AG08396 (cell line): ENCODE measurements at regions not wholly inside any gene's neighbourhood (a gene's known extent, or its start where the extent isn't known, plus 50 kb on each side); places are given as distances from the start of the nearest gene placed in this dataset.

Experiments
- DNase-seq: peaks from one replicate; pipeline ENCODE4 v3.0.0; 2012; ENCODE audit warnings: low spot score, mixed read lengths

DNA sequence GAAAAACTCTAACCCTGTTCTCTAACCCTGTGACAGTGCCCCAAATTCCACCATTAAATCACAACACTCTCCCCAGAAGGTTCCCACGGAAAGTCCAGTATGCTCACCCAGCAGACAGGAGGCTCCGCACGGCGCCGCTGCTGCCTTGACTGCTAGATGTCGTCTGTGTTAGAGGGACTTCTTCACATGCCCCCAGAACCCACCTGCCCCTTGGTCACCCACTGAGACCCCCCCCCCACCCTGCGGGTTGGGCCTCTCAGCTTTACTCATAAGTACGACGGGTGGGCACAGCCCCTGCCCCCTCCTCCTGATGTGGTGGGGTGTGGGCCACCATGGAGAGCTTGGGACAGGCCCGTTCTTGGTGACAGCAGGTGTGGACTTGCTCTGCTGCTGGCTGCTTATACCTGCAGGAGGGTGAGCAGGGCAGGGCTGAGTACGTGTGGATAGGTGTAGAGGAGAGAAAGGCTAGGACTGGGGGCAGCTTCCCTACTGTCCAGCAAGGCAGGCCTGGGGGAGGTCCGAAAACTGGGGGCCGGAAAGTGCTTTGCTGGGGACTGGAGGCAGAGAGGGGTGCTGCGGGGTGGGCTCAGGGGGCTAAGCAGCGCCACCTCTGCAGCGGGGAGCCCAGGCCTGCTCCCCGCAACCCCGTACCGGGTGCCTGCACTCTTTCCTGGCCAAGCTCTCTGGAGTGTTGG lies 57.5 kb upstream of the OLFM1 start:
- no peak for DNase-seq

DNA sequence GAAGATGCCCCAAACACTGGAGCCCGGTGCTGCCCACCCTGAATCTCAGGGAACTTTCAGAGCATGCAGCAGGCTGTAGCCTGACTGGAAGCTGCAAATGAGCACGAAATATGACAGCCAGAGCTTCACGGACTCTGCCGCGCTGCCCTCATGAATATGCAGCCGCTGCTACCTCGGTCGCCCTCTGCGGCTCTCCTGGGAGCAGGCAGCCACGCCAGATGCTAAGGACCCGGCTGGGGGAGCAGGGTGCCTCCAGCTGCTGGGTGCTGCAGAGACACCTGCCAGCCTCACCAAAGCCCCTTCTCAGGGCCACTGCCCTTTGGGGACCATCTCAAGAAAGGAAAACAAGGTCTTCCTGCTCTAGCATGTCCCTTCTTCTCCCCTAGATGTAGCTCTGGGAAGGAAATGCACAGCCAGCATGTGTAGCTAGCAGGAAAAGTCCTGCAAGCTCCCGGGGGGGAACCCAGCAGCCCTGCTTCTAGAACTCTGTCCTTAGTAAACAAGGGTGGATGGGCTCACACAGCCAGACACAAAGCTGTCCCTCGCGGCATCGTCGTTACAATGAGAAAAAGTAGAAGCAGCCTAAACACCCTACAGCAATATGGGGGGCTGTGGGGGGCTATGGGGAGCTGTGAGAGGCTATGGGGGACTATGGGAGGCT lies 56.8 kb upstream of the OLFM1 start:
- DNase-seq = no peak

DNA sequence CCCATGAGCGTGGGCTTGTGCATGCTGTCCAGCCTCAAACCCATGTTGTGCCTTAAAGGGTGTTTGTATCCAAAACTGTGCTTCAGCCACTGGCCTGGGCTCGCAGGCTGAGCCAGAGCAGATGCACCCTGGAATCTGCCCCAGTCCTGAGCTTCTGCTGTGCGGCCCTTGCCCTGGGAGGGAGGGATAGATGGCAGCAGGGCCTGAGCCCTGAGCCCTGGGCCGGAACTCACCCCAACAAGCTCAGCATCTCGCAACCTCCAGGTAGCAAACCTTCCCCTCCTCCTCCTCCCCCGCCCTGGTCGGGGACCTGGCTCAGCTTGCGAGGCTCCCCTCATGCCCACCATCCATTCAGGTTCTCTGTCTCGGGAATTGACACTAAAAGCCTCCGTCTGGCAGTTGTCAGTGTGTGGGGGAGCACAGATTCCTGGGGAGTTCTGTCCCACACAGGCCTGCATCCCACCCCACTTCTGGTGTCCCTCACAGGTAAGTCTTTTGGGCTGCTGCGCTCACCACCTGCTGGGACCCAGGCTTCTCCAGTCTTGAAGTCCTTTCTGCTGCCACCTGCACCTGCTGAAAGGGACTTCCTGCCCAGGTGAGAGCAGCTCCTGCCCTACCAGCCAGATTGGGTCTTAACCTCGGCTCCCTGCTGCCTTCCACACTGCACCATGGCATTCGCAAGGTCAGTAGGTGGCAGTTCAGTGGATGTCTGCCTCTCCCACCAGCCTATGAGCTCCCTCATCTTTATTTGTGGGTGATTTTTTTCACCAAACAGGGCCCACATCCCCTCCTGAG lies 55.2 kb upstream of the OLFM1 start:
- DNase-seq = no peak

DNA sequence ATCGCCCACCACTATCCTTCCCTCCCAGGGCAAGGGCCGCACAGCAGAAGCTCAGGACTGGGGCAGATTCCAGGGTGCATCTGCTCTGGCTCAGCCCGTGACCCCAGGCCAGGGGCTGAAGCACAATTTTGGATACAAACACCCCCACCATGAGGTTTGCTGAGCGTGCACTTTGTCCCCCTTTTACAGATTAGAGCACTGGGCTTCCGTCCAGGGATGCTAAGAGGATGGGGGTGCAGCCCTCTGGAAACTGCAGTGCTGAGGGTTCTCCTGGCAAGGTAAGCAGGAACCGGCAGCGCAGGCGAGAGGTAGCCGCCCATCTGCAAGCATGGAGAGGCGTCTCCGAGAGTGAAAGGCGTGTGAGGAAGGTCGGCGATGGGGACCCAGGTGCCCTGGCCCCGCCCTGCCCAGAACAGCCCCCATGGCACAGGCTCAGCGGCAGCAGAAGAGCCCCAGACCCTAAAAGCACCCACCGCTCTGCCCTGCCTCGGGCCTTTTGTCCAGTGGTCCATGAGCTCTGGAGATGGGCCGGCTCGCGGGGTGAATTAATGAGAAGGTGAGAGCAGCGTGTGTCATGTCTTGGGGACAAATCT lies 54.5 kb upstream of the OLFM1 start:
- no peak for DNase-seq

DNA sequence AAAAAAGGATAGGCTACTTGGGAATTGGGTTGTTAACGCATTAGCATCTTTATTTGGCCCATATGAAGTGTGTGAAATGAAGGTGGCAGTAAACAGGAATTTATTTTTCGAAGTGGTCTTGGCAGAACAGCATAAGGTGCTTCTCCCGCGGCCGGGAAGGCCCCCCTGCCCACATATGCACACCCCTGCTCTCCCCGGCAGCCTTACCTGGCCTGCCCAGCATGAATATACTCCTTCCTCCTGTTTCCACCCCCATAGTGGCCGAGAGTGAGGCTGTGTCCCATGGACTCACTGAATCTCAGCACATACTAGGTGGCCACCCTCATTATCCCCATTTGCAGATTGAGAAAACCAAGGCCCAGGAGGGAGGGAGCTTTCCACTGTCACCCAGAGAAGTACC lies 54.0 kb upstream of the OLFM1 start:
- DNase-seq = no peak

DNA sequence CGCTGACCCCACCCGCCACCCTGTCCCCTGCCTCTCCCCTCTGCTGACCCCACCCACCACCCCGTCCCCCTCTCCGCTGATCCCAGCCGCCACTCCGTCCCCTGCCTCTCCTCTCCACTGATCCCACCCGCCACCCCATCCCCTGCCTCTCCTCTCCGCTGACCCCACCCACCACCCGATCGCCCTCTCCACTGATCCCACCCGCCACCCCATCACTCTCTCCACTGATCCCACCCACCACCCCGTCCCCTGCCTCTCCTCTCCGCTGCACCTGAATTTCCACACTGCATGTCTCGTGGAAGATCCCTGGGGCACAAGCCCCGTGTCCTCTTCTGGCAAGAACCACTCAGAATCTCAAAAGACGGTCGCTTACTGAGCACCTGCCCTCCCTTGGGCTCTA lies 53.4 kb upstream of the OLFM1 start:
- DNase-seq = no peak

DNA sequence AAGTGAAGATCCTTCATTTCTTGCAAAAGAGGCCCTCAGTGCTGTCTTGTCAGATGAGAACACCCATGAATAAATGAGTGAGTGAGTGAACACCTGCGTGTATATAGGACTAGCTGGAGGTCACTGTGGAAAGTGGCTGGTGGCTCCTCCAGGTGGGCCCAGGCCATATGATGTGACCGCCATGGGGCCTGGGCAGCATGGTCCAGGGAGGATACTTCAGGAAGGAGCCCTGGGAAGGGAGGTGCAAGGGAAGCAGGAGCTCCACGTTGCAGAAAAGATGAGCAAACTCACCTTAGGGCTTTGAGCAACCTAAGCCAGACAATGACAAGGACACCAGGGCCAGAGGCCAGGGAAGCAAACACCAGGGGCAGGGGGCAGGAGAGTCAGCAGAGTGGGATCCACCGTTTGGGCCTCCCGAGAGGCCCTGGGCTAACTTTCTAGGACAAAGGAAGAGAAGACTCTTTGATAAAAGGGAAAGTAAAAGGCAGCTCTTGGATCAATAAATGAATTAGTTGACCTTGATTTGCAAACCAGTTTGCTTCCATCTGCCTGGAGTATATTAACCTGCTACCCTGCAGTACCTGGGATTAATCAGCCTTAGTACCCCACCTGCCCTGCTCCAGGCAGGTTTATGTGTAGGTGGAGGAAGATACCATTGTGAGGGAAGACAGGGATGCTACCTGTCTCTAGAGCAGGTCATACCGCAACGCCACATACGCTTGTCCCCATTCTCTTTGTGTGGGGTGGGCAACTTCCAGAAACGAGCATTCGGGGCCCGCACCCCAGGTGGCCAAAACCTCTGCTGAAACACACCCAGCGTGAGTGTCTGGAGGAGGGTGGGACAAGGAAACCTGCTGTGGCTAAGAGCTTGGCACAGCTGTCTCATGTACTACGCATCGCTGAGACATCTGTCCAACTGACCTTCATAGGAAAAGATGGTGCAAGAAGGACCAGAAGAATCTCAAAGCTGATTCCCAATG lies 51.4 kb upstream of the OLFM1 start:
- DNase-seq = no peak

DNA sequence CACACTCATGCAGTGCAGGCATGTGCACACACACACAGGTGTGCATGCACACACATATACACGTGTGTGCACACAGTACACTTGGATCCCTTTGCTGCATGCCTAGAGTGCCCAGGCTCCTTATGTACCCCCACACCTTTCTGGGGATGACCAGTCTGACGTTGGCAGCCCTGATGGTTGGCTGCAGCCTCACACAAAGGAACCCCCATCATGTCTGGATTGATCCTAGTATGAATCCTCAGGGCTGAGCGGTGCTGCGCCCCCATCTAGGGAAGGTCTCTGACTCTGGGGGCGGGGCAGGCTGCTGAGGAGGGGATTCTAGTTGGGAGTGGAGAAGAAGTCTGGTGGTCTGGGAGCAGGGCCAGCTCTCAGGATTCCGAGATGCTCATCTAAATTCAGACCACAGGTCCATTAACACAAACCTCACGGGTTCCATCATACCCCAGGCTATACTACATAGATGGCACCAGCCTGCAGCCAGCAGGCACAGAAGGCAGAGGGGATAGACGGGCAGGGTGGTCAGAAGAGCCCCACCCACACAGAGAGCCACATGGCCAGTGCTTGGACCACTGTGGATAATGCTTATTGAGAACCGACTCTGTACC lies 50.5 kb upstream of the OLFM1 start:
- no peak for DNase-seq

DNA sequence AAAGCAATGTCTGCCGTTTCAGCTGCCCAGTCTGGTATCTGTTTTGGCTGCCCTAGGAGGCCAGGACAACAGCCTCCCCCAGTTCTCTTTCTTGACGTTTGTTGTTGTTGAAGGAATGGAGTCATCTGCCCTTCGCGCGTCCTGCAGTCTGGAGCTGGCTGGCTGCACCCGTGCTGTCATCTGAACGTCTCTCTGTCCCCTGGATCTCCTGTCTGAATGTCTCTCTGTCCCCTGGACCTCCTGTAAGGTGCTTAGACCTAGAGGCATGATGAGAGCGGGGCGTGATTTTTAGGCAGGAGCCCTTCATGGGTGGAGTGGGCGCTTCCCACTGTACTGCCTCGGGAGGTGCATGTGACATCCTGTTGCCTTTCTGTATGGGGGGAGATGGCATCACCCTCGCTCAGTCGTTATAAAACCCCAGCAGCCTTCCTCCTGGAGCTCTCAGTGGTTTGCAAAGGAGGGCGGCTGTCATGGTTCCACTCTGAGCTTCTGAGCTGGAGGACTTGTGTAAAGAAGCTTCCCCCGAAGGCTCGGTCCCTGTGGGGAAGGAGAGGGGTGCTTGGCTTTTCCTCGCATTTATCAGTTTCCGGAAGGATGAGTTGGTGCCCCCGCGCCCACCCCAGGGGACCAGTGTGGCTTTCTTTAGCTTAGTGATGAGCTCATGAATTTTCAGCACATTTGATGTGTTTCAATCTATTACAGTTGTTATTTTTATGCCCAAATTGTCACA lies 49.8 kb upstream of the OLFM1 start:
- DNase-seq = no peak
